H9 (cell line): ENCODE measurements at regions not wholly inside any gene's neighbourhood (a gene's known extent, or its start where the extent isn't known, plus 50 kb on each side); places are given as distances from the start of the nearest gene placed in this dataset.

Experiments used
- DNase-seq: peaks from one replicate; pipeline ENCODE4 v3.0.0-alpha.2; 2017
- H2AFZ ChIP-seq: one replicate; pipeline ENCODE4 v1.6.1; 2013; ENCODE audit warnings: mild to moderate bottlenecking, low read length, control low read depth, moderate library complexity
- H2AK5ac ChIP-seq: 2 replicates; pipeline ENCODE4 v1.6.1; 2013; ENCODE audit warnings: low read length, control low read depth, mixed read lengths; ENCODE audit not compliant: insufficient read length
- H2BK120ac ChIP-seq: one replicate; pipeline ENCODE4 v1.6.1; 2013; ENCODE audit warnings: low read depth, mild to moderate bottlenecking, low read length, control low read depth, inconsistent platforms; ENCODE audit not compliant: poor library complexity, severe bottlenecking
- H2BK12ac ChIP-seq: 2 replicates; pipeline ENCODE4 v1.6.1; 2013; ENCODE audit warnings: low read length, control low read depth, mixed read lengths, low read depth; ENCODE audit not compliant: insufficient read length
- H2BK15ac ChIP-seq: 2 replicates; pipeline ENCODE4 v1.6.1; 2013; ENCODE audit warnings: low read depth, low read length, control low read depth
- H2BK20ac ChIP-seq: one replicate; pipeline ENCODE4 v1.6.1; 2013; ENCODE audit warnings: low read depth, mild to moderate bottlenecking, low read length, control low read depth, inconsistent platforms; ENCODE audit not compliant: poor library complexity, severe bottlenecking
- H2BK5ac ChIP-seq: 2 replicates; pipeline ENCODE4 v1.6.1; 2013; ENCODE audit warnings: low read length, control low read depth, mixed read lengths; ENCODE audit not compliant: insufficient read length
- H3K14ac ChIP-seq: 2 replicates; pipeline ENCODE4 v1.6.1; 2013; ENCODE audit warnings: low read length, control low read depth; ENCODE audit not compliant: insufficient read depth
- H3K18ac ChIP-seq: 2 replicates; pipeline ENCODE4 v1.6.1; 2013; ENCODE audit warnings: low read depth, mild to moderate bottlenecking, mixed read lengths, low read length, control low read depth; ENCODE audit not compliant: insufficient read length
- H3K23ac ChIP-seq: 2 replicates; pipeline ENCODE4 v1.6.1; 2013; ENCODE audit warnings: low read length, control low read depth, mixed read lengths, low read depth; ENCODE audit not compliant: insufficient read length
- H3K23me2 ChIP-seq: 2 replicates; pipeline ENCODE4 v1.6.1; 2013; ENCODE audit warnings: low read depth, mild to moderate bottlenecking, mixed read lengths, low read length, control low read depth; ENCODE audit not compliant: insufficient read length, poor library complexity, severe bottlenecking
- H3K27ac ChIP-seq: 2 replicates; pipeline ENCODE4 v1.5.1; 2013; ENCODE audit warnings: low read length, control low read depth, mixed read lengths, low read depth; ENCODE audit not compliant: insufficient read length
- H3K27me3 ChIP-seq: 2 replicates; pipeline ENCODE4 v1.6.1; 2013; ENCODE audit warnings: low read length, control low read depth, inconsistent platforms; ENCODE audit not compliant: insufficient read depth
- H3K4ac ChIP-seq: 2 replicates; pipeline ENCODE4 v1.6.1; 2013; ENCODE audit warnings: low read depth, mild to moderate bottlenecking, control low read depth, inconsistent platforms, low read length, moderate library complexity
- H3K4me1 ChIP-seq: 2 replicates; pipeline ENCODE4 v1.6.1; 2013; ENCODE audit warnings: low read length, control low read depth, inconsistent platforms; ENCODE audit not compliant: insufficient read depth
- H3K4me2 ChIP-seq: 2 replicates; pipeline ENCODE4 v1.6.1; 2013; ENCODE audit warnings: low read length, control low read depth, mixed read lengths; ENCODE audit not compliant: insufficient read length, insufficient read depth
- H3K56ac ChIP-seq: 2 replicates; pipeline ENCODE4 v1.6.1; 2013; ENCODE audit warnings: low read depth, mild to moderate bottlenecking, mixed read lengths, low read length, control low read depth; ENCODE audit not compliant: insufficient read length
- H3K79me1 ChIP-seq: 2 replicates; pipeline ENCODE4 v1.6.1; 2013; ENCODE audit warnings: low read depth, mild to moderate bottlenecking, moderate library complexity, low read length, control low read depth, inconsistent platforms; ENCODE audit not compliant: insufficient read depth, poor library complexity, severe bottlenecking
- H3K79me2 ChIP-seq: 2 replicates; pipeline ENCODE4 v1.6.1; 2013; ENCODE audit warnings: low read length, control low read depth, inconsistent platforms; ENCODE audit not compliant: insufficient read depth
- H3K9ac ChIP-seq: 2 replicates; pipeline ENCODE4 v1.6.1; 2013; ENCODE audit warnings: low read length, control low read depth, mixed read lengths; ENCODE audit not compliant: insufficient read length; ENCODE audit errors: extremely low read depth
- H3K9me3 ChIP-seq: one replicate; pipeline ENCODE4 v1.6.1; 2013; ENCODE audit warnings: low read depth, low read length, inconsistent platforms; ENCODE audit not compliant: control insufficient read depth
- H3T11ph ChIP-seq: one replicate; pipeline ENCODE4 v1.6.1; 2013; ENCODE audit warnings: mild to moderate bottlenecking, low read length, control low read depth, inconsistent platforms
- H4K20me1 ChIP-seq: one replicate; pipeline ENCODE4 v1.6.1; 2013; ENCODE audit not compliant: control insufficient read depth, insufficient read length, insufficient read depth
- H4K5ac ChIP-seq: 2 replicates; pipeline ENCODE4 v1.6.1; 2013; ENCODE audit warnings: low read depth, mild to moderate bottlenecking, mixed read lengths, low read length, control low read depth; ENCODE audit not compliant: insufficient read length
- H4K8ac ChIP-seq: replicated peaks from 2 replicates; pipeline ENCODE4 v1.6.1; 2013; ENCODE audit warnings: low read length, control low read depth, mixed read lengths, low read depth; ENCODE audit not compliant: insufficient read length
- H4K91ac ChIP-seq: 2 replicates; pipeline ENCODE4 v1.6.1; 2013; ENCODE audit warnings: low read depth, mild to moderate bottlenecking, moderate library complexity, mixed read lengths, low read length, control low read depth; ENCODE audit not compliant: insufficient read length
- H3K27ac Mint-ChIP-seq, 3 experiments: 2 replicates in 2 of 3; 3 replicates in 1 of 3; pipeline ENCODE4 v1.8.0; 2020 to 2021; ENCODE audit warnings: mixed read lengths in 3 of 3, mild to moderate bottlenecking in 1 of 3, moderate library complexity in 1 of 3
- H3K27me3 Mint-ChIP-seq: 2 replicates; pipeline ENCODE4 v1.8.0; 2021; ENCODE audit warnings: low read depth, mild to moderate bottlenecking, moderate library complexity, mixed read lengths
- H3K36me3 Mint-ChIP-seq, 3 experiments: 2 replicates in 2 of 3; 3 replicates in 1 of 3; pipeline ENCODE4 v1.8.0; 2020 to 2021; ENCODE audit warnings: low read depth in 3 of 3, mixed read lengths in 3 of 3; ENCODE audit not compliant: insufficient read depth in 1 of 3
- H3K4me1 Mint-ChIP-seq, 2 experiments: 2 replicates each; pipeline ENCODE4 v1.8.0; 2020; ENCODE audit warnings: mixed read lengths in 2 of 2
- H3K4me3 Mint-ChIP-seq, 2 experiments: 2 replicates in 1 of 2; 3 replicates in 1 of 2; pipeline ENCODE4 v1.8.0; 2020 to 2021; ENCODE audit warnings: mild to moderate bottlenecking in 2 of 2, mixed read lengths in 2 of 2, moderate library complexity in 1 of 2
- H3K9me3 Mint-ChIP-seq, 2 experiments: 2 replicates in 1 of 2; 3 replicates in 1 of 2; pipeline ENCODE4 v1.8.0; 2020; ENCODE audit warnings: mild to moderate bottlenecking in 2 of 2, mixed read lengths in 2 of 2, moderate library complexity in 1 of 2
- CTCF ChIP-seq: fragments of 200-600 bp; sonication (generic); conservative IDR thresholded peaks from 3 replicates; pipeline ENCODE4 v1.8.0; 2021; ENCODE audit warnings: antibody characterized with exemption, mild to moderate bottlenecking

GRCh38 chr1:103239034-103239433 lies 130.7 kb upstream of the COL11A1 start:
- H3K27ac Mint-ChIP-seq: no peak overlapping the region
- H2BK120ac ChIP-seq: no peak overlapping the region
- H3K4me1 Mint-ChIP-seq: no peaks in the 10 kb centered on the region
- no peak overlapping the region for H3K56ac ChIP-seq
- H4K8ac ChIP-seq: no peak overlapping the region
- H2BK15ac ChIP-seq: no peak overlapping the region
- no peak overlapping the region for H3K23ac ChIP-seq
- DNase-seq: no peak
- no peaks in the 10 kb centered on the region for H3K27me3 Mint-ChIP-seq
- no peak overlapping the region for H3K4me2 ChIP-seq
- no peaks in the 10 kb centered on the region for H3K4me1 ChIP-seq
- H2BK5ac ChIP-seq: no peak overlapping the region
- H3K4me3 Mint-ChIP-seq: no peak overlapping the region
- no peak for TF ChIP-seq CTCF
- H3K36me3 Mint-ChIP-seq: peaks cover 2 to 10% (median 9%) of the 10 kb centered on the region in 3 experiments; a peak in 6 of 7 replicates
- no peak overlapping the region for H3K9ac ChIP-seq
- H2BK12ac ChIP-seq: no peak overlapping the region
- H2AFZ ChIP-seq: no peak overlapping the region
- no peaks in the 10 kb centered on the region for H4K20me1 ChIP-seq
- H4K91ac ChIP-seq: no peak overlapping the region
- H3K9me3 Mint-ChIP-seq: peaks cover 12 to 14% of the 10 kb centered on the region in 2 experiments
- no peak overlapping the region for H3K18ac ChIP-seq
- no peak overlapping the region for H2BK20ac ChIP-seq
- H2AK5ac ChIP-seq: no peak overlapping the region
- H3K27me3 ChIP-seq: no peaks in the 10 kb centered on the region
- H3K23me2 ChIP-seq: no peaks in the 10 kb centered on the region
- no peaks in the 10 kb centered on the region for H3K79me2 ChIP-seq
- H3K27ac ChIP-seq: no peak overlapping the region
- no peak overlapping the region for H3K4ac ChIP-seq
- H3K79me1 ChIP-seq: no peaks in the 10 kb centered on the region
- H4K5ac ChIP-seq: no peak overlapping the region
- no peak overlapping the region for H3T11ph ChIP-seq
- H3K14ac ChIP-seq: no peak overlapping the region
- no peaks in the 10 kb centered on the region for H3K9me3 ChIP-seq
